Breast epithelium (tissue), 3 donors: ENCODE measurements at regions not wholly inside any gene's neighbourhood (a gene's known extent, or its start where the extent isn't known, plus 50 kb on each side); places are given as distances from the start of the nearest gene placed in this dataset.

Experiments
- POLR2A ChIP-seq: fragments of 450-650 bp; IDR thresholded peaks from one replicate; pipeline ENCODE4 v1.6.1; 2016; ENCODE audit warnings: antibody characterized with exemption, mild to moderate bottlenecking, moderate library complexity
- TF ChIP-seq, protein P1 (sequence below), 3 donors: fragments of 450-650 bp; IDR thresholded peaks; one replicate each; pipeline ENCODE4 v1.5.1; 2016 to 2017; ENCODE audit warnings: antibody characterized with exemption in 3 of 3, mild to moderate bottlenecking in 3 of 3, moderate library complexity in 3 of 3

DNA sequence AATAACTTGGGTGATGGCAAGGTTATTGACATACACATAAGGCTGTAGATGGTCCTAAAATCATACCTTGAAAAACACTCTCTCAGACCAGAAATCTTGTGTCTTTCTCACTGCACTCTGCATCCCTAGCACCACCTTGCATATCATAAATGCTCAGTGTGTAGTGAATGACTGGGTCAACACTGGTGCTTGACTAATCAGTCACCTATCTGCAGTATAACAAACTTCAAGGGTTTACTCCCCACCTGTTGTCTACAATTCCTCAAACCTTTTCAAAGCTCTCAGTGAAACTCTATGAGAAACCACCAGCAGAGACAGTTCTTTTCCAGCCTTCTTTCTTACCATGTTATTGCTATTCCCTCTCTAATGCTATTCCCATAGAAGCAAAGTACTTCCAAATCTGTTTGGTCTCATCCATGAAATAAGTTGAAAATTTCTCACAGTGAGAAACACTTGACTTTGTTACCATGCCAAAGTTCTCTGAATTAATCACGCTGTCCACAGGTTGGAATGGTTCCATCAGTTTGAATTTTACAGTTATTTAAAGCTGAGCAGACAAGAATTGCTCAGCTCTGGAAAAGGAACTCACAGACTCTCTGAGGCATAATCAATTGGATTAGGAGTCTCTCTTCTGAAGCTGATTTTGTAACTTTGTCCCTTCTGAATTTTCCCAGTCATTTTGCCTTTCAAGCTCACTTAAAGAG lies 104.8 kb upstream of the EYA4 start:
- no peak for TF ChIP-seq POLR2A
- TF ChIP-seq, protein P1, sequence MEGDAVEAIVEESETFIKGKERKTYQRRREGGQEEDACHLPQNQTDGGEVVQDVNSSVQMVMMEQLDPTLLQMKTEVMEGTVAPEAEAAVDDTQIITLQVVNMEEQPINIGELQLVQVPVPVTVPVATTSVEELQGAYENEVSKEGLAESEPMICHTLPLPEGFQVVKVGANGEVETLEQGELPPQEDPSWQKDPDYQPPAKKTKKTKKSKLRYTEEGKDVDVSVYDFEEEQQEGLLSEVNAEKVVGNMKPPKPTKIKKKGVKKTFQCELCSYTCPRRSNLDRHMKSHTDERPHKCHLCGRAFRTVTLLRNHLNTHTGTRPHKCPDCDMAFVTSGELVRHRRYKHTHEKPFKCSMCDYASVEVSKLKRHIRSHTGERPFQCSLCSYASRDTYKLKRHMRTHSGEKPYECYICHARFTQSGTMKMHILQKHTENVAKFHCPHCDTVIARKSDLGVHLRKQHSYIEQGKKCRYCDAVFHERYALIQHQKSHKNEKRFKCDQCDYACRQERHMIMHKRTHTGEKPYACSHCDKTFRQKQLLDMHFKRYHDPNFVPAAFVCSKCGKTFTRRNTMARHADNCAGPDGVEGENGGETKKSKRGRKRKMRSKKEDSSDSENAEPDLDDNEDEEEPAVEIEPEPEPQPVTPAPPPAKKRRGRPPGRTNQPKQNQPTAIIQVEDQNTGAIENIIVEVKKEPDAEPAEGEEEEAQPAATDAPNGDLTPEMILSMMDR (IDR thresholded peaks at IDR 0.05), result no peak
